Dedifferentiated amniotic fluid mesenchymal stem cell (primary cell): ENCODE measurements at regions not wholly inside any gene's neighbourhood (a gene's known extent, or its start where the extent isn't known, plus 50 kb on each side); places are given as distances from the start of the nearest gene placed in this dataset.

Source experiments
- DNase-seq: peaks from one replicate; pipeline ENCODE4 v3.0.0-alpha.2; 2016; ENCODE audit errors: extremely low spot score

DNA sequence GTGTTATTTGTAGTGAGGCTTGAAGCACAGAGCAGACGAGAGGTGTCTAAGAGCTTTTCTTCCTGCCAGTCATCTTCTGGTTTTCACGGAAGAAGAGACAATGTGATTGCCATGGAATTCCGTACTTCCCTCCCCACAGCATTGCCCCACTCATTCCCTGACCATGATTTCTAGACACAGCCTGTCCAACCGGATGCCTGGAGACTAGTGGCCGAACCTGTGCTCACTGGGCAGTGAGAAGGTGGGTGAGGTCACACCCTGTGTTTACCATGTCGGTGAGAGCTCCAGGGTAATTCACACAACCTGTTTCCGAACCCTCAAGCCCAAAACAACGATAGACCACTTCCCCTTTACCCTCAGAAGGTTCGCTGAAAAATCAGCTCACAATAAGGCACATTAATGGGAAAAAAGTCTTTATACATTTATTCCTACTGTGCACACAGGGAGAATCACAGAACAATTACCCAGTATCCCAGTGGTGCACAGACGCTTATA is 271.9 kb upstream of the FMN2 start:
- DNase-seq = no peak

DNA sequence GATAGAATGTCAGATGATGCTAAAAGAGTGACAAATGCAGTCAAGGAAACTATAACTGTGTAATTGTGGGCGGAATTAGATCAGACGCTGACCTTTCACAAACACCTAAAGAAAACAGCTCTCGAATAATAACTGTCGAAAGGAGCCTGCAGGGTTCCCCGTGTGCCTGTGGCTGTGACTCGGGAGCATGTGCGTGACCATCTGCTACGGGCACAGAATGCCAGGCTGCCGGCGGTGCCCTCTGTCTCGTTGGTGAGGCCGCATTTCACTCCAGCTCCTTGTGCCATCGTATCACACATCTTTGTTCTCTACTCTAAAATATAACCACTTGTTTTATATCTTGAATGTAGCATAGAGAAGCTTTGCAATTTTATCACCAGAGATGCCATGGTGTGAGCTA is 267.8 kb upstream of the FMN2 start:
- no peak for DNase-seq

- no peak for DNase-seq
Measured at GRCh38 chr1:239826211-239826610, 265.5 kb upstream of the FMN2 start.

DNA sequence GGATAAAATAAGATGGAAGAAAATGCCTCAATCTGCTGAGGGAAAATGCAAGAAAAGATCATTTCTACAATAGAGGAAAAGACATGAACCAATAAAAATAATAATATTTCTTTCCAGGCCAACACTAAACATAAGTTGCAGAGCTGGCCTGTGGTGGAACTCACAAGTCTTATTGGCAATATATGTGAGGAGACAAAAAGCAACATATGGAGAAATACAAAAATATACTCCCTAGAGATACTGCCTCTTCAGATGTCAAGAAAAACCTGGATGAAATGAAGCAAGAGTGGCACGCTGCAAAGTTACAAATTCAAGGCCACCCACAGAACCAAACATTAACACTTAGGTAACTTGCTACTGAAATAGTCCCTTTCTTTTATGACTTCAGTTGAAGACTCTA is 264.9 kb upstream of the FMN2 start:
- DNase-seq = no peak

- no peak for DNase-seq
Measured at GRCh38 chr1:239829535-239829934, 262.1 kb upstream of the FMN2 start.

DNA sequence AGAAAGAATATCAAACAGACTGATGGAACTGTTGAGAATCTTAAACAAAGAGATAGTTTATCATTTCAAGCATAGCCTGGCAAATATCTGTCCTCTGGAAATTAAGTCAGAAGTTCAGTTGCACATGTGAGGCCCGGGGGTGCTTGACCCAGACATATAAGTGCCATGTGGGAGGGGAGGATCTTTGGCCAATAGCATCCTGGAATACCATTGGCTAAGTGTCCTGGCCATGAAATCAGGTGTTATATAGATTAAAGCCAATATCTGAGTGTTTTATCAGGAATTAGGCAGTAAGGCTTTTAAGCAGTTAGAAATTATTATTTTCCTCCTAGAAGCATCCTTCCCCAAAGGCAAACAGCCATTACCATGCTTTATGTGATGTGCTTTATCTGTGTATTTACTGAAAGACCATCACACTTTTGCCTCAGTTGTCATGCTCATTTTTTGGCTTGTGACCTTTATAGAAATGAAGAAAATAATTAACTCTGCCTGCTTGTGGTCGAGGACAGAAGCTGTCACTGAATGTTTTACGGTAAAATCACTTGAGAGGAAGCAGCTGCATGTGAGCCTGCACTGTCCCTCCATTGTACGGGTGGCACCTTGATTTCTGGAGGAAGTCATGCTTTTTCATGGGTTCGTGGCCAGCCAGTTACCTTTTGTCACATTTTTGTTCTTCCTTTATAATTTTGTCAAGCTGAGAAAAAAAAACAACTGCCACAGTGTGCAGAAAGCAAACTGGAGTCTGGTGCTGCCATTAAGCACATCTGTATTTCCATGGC is 259.9 kb upstream of the FMN2 start:
- DNase-seq = no peak

DNA sequence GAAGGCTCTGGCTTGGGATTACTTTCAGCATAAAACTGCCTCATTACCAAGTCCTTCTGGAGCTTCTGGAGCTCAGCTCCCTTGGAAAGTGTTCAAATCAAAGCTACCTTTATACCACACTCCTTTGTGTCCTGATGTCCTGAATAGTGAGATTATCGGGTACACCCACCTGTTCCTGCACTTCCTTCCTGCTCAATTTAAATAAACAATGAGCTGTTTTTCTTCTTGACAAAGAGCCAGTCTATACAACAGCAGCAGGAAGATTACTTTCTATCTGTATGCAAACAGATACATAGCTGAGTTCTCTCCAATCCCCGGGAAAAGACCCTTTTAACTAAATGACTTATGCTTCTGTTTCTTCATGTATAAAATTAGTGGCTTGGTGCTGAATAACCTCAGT is 258.0 kb upstream of the FMN2 start:
- no peak for DNase-seq

- DNase-seq = no peak
Measured at GRCh38 chr1:239835946-239836440, 255.7 kb upstream of the FMN2 start.

DNA sequence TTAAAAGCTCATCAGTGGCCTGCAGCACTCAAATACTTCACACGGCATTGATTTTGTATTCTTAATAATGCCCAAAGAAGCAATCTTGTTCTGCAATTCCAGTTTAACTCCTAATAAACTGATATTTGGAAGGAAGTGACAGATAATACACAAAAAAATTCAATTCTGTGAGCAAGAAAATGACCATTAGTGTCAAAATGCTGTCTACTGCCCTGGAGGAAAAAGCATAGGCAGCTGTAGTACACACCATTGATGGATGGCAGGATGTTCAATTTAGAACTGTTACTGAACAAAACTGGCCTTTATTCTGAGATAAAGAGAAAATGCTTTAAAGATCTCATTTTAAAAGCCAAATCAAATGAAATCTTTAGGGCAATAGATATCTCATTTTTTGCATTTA is 251.3 kb upstream of the FMN2 start:
- no peak for DNase-seq

- no peak for DNase-seq
Measured at GRCh38 chr1:239840790-239841189, 250.9 kb upstream of the FMN2 start.

DNA sequence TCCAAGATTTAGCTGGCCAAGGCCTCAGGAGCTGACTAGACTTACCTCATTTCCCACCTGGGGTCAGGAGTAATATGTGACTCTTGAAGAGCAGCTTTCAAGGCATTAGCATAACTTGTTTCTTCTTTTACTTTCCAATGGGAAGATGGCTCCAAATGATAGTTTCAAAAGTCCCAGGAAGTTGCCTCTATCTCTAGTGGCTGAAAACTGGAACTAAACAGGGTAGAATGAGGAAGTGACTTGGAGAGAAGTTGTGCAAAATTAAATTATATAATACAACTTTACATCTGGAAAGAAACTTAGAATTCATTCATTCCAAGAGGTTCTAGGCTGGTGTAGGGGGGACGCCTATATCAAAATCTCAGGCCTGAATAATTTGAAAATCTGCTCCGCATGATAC is 250.1 kb upstream of the FMN2 start:
- DNase-seq = no peak

GRCh38 chr1:239843541-239843940 is 248.1 kb upstream of the FMN2 start:
- DNase-seq = no peak

GRCh38 chr1:239844833-239845232 is 246.8 kb upstream of the FMN2 start:
- DNase-seq = no peak

DNA sequence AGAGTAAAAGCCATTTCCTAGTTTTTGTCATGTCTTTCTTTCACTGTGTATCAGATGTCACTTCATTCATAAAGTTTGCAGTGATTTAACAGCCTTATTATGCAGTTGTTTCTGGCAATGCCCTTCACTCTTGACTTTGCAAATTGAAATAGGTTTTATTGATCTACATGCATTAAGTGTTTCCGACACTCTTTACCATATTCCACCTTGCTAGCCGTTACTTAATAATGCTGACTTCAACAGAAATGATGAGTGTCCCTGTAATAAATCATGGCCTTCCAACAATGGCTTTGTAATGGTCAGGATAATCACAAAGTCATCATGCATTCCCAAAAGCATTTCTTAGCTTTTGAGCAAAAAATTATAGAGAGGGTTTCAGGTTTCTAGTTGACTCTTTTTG is 236.8 kb upstream of the FMN2 start:
- no peak for DNase-seq

- DNase-seq = no peak
Measured at GRCh38 chr1:239856067-239856466, 235.6 kb upstream of the FMN2 start.

- no peak for DNase-seq
Measured at GRCh38 chr1:239856924-239857323, 234.8 kb upstream of the FMN2 start.

DNA sequence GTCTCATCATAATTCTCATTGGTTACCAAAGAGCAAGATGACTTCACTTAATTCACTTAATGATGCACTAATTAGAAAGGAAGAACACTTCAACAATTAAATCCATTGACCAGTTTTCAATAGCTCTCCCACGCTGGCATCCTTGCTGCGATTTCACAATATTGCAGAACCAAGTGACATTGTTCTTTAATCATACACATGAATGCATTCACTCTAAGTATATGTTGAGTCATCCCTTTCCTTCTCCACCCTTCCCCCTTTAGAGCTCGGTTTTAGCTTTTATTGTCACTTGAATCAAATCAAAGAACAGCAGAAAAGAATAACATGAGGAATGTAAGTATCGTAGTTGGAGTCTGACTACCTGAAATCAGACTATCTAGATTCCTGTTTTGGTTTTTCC is 233.6 kb upstream of the FMN2 start:
- no peak for DNase-seq

DNA sequence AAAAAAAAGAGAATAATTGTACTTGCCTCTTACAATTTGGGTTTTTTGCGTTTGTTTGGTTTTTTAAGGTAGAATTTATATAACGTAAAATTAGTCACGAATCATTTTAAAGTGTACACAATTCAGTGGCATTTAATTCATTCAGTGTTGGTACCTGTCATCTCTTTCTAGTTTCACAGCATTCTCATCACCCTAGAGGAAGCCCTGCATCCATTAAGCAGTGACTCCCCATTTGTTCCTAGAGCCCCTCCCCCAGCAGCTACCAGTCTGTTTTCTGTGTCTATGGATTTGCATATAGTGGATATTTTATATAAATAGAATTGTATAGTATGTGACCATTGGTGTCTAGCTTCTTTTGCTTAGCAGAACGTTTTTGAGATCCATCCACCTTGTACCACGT is 233.2 kb upstream of the FMN2 start:
- no peak for DNase-seq

- no peak for DNase-seq
Measured at GRCh38 chr1:239861985-239862384, 229.7 kb upstream of the FMN2 start.

GRCh38 chr1:239868058-239868832 is 223.4 kb upstream of the FMN2 start:
- no peak for DNase-seq

GRCh38 chr1:239870194-239870593 is 221.5 kb upstream of the FMN2 start:
- no peak for DNase-seq

DNA sequence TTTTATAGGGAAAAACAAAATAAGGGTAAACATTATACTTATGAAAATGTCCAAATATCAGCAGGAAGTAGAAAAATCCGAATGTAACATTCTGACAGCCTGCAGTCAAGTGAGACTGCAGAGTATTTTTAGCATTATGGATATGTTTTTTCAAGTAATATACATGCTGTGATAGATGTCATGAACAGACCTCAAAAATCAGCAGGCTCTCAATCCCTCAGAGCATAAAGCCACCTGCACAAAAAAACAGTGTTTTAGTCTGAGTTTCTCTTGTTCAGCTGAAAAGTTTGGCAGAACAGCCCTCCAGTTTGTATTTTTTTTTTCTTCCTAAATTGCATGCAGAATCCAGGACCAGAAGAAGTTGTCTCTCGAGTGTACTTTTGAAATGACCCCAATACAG is 219.1 kb upstream of the FMN2 start:
- DNase-seq = no peak

- DNase-seq = no peak
Measured at GRCh38 chr1:239874831-239875230, 216.9 kb upstream of the FMN2 start.
